Activated CD4-positive, alpha-beta T cell treated with anti-CD3 and anti-CD28 coated beads, Interleukin-2, Interleukin-6, amounts not matched to agents 100 ng/mL and 50 ng/mL, durations not matched to agents 16 hours and 8 hours (primary cell): ENCODE measurements at regions not wholly inside any gene's neighbourhood (a gene's known extent, or its start where the extent isn't known, plus 50 kb on each side); places are given as distances from the start of the nearest gene placed in this dataset.

Experiments
- DNase-seq: peaks from one replicate; pipeline ENCODE4 v3.0.0-alpha.2; 2020

- DNase-seq, result no peak
Observed at GRCh38 chr17:13740686-13741085, 139.0 kb upstream of the HS3ST3A1 start.

- no peak for DNase-seq
Observed at GRCh38 chr17:13741744-13742143, 140.0 kb upstream of the HS3ST3A1 start.

- no peak for DNase-seq
Observed at GRCh38 chr17:13743906-13744305, 142.2 kb upstream of the HS3ST3A1 start.

GRCh38 chr17:13746404-13746803 lies 144.7 kb upstream of the HS3ST3A1 start:
- DNase-seq, result no peak

GRCh38 chr17:13749166-13749890 lies 147.6 kb upstream of the HS3ST3A1 start:
- DNase-seq, result no peak

GRCh38 chr17:13749891-13750235 lies 148.1 kb upstream of the HS3ST3A1 start:
- no peak for DNase-seq

GRCh38 chr17:13750816-13751793 lies 149.4 kb upstream of the HS3ST3A1 start:
- DNase-seq, result no peak

GRCh38 chr17:13753154-13753553 lies 151.4 kb upstream of the HS3ST3A1 start:
- no peak for DNase-seq

GRCh38 chr17:13753771-13754170 lies 152.0 kb upstream of the HS3ST3A1 start:
- DNase-seq, result no peak

GRCh38 chr17:13755851-13756250 lies 154.1 kb upstream of the HS3ST3A1 start:
- DNase-seq, result no peak

- no peak for DNase-seq
Observed at GRCh38 chr17:13756763-13757162, 155.0 kb upstream of the HS3ST3A1 start.

GRCh38 chr17:13757871-13758270 lies 156.1 kb upstream of the HS3ST3A1 start:
- DNase-seq, result no peak

GRCh38 chr17:13759518-13760335 lies 158.0 kb upstream of the HS3ST3A1 start:
- DNase-seq, result no peak

GRCh38 chr17:13761038-13761603 lies 159.4 kb upstream of the HS3ST3A1 start:
- DNase-seq, result no peak

GRCh38 chr17:13765701-13766100 lies 164.0 kb upstream of the HS3ST3A1 start:
- DNase-seq, result no peak

- DNase-seq, result no peak
Observed at GRCh38 chr17:13770702-13771101, 169.0 kb upstream of the HS3ST3A1 start.

GRCh38 chr17:13775450-13775849 lies 173.7 kb upstream of the HS3ST3A1 start:
- DNase-seq, result no peak

GRCh38 chr17:13776027-13776551 lies 174.4 kb upstream of the HS3ST3A1 start:
- DNase-seq, result no peak

- DNase-seq, result no peak
Observed at GRCh38 chr17:13777003-13777402, 175.3 kb upstream of the HS3ST3A1 start.

- DNase-seq, result no peak
Observed at GRCh38 chr17:13784434-13785095, 182.8 kb upstream of the HS3ST3A1 start.

GRCh38 chr17:13785981-13786598 lies 184.4 kb upstream of the HS3ST3A1 start:
- no peak for DNase-seq

GRCh38 chr17:13787636-13788035 lies 185.9 kb upstream of the HS3ST3A1 start:
- DNase-seq, result no peak
